Thoracic aorta (tissue), 2 donors: ENCODE measurements at regions not wholly inside any gene's neighbourhood (a gene's known extent, or its start where the extent isn't known, plus 50 kb on each side); places are given as distances from the start of the nearest gene placed in this dataset.

Experiments
- ATAC-seq: fragments of 150-250 bp; one replicate; pipeline ENCODE4 v1.8.0; 2017; ENCODE audit warnings: low read depth; ENCODE audit not compliant: insufficient number of reproducible peaks, low FRiP score
- DNase-seq: peaks from one replicate; pipeline ENCODE4 v3.0.0-alpha.2; 2020; ENCODE audit warnings: low spot score
- H3K27ac ChIP-seq, 2 donors: fragments of 200-600 bp; sonication (generic); 1 replicate in 1 of 2; 2 replicates in 1 of 2; pipeline ENCODE4 v1.5.1; 2016; ENCODE audit warnings: mild to moderate bottlenecking in 2 of 2, moderate library complexity in 2 of 2
- H3K27me3 ChIP-seq: fragments of 200-600 bp; sonication (generic); replicated peaks from 2 replicates; pipeline ENCODE4 v1.6.0; 2016; ENCODE audit warnings: mild to moderate bottlenecking; ENCODE audit not compliant: insufficient read depth
- H3K36me3 ChIP-seq: fragments of 200-600 bp; sonication (generic); one replicate; pipeline ENCODE4 v1.5.1; 2016
- H3K4me1 ChIP-seq, 2 donors: fragments of 200-600 bp; sonication (generic); 1 replicate in 1 of 2; 2 replicates in 1 of 2; pipeline versions ENCODE4 v1.5.1 to v1.6.0; 2016; ENCODE audit warnings: low read depth in 2 of 2, mild to moderate bottlenecking in 1 of 2; ENCODE audit not compliant: control insufficient read depth in 1 of 2
- H3K4me3 ChIP-seq: fragments of 200-600 bp; sonication (generic); 2 replicates; pipeline ENCODE4 v1.5.1; 2016; ENCODE audit warnings: mild to moderate bottlenecking
- H3K9me3 ChIP-seq: fragments of 200-600 bp; sonication (generic); 2 replicates; pipeline ENCODE4 v1.5.1; 2016
- TF ChIP-seq, protein P1 (sequence below): fragments of 200-600 bp; sonication (generic); IDR thresholded peaks from one replicate; pipeline ENCODE4 v1.5.1; 2019; ENCODE audit warnings: antibody characterized with exemption

DNA sequence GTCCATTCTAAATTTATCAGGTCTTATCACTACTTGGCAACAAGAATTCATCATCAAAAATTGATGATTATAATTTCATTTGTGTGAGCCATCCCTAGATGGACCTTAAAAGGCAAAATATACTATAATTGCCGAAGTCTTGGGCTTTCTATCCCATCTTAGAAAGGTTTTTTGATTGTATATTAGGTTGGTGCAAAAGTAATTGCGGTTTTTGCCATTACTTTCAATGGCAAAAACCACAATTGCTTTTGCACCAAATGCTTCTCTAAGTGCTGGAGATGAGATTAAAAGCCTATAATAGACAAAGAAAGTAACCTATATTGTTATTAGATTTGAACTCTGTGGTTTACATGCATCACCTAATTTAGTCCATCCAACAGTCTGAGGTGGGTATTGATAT, 612.9 kb downstream of the ZNF385D start:
- no peaks in the 10 kb centered on the region for H3K4me1 ChIP-seq
- TF ChIP-seq, protein P1, sequence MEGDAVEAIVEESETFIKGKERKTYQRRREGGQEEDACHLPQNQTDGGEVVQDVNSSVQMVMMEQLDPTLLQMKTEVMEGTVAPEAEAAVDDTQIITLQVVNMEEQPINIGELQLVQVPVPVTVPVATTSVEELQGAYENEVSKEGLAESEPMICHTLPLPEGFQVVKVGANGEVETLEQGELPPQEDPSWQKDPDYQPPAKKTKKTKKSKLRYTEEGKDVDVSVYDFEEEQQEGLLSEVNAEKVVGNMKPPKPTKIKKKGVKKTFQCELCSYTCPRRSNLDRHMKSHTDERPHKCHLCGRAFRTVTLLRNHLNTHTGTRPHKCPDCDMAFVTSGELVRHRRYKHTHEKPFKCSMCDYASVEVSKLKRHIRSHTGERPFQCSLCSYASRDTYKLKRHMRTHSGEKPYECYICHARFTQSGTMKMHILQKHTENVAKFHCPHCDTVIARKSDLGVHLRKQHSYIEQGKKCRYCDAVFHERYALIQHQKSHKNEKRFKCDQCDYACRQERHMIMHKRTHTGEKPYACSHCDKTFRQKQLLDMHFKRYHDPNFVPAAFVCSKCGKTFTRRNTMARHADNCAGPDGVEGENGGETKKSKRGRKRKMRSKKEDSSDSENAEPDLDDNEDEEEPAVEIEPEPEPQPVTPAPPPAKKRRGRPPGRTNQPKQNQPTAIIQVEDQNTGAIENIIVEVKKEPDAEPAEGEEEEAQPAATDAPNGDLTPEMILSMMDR: no peak
- H3K9me3 ChIP-seq: no peaks in the 10 kb centered on the region
- no peak overlapping the region for H3K4me3 ChIP-seq
- H3K27me3 ChIP-seq: no peaks in the 10 kb centered on the region
- no peak for DNase-seq
- no peak overlapping the region for H3K27ac ChIP-seq
- no peak for ATAC-seq
- H3K36me3 ChIP-seq: no peaks in the 10 kb centered on the region

DNA sequence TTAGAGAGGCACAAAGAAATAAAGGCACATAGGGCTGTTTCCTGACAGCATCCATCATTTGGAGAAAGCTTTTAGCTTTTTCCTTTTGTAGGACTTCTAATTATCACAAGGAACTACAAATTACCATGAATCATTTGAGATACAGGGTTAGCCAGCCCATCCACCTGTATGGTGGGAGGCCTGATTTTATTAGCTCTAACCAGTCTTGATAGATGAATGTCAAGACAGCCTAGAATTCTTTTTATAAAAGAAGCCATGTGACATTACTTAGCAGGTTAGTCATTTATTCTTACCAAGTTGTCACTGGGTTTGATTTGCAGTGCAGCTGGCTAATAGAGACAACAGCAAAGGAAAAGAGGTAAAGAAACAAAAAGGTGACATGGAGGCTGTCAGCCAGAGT, 618.1 kb downstream of the ZNF385D start:
- TF ChIP-seq, protein P1: no peak
- H3K36me3 ChIP-seq: no peaks in the 10 kb centered on the region
- H3K4me1 ChIP-seq: no peaks in the 10 kb centered on the region
- no peak overlapping the region for H3K27ac ChIP-seq
- no peaks in the 10 kb centered on the region for H3K27me3 ChIP-seq
- DNase-seq (no peak), ATAC-seq (no peak)
- no peak overlapping the region for H3K4me3 ChIP-seq
- H3K9me3 ChIP-seq: peaks cover 3% of the 10 kb centered on the region

DNA sequence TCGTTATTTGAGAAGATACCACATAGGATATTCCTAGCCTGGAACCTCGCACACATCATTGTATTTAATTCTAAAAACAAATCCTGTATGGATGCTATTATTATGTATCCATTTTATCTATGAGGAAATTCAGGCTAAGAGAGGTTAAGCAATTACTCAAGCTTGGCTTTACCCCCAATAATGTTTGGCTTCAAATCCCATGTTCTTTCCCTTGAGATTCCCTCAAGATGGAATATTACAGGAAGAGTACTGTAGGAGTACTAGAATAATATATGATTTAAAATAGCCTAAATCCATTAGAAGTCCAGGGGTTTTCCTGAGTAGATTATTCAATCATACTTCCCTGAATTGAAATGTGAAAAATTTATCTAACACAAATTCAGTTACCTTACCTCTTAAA, 630.2 kb downstream of the ZNF385D start:
- Histone ChIP-seq H3K9me3 (no peaks in the 10 kb centered on the region), H3K4me3 (no peak overlapping the region), H3K36me3 (no peaks in the 10 kb centered on the region), H3K4me1 (no peaks in the 10 kb centered on the region), H3K27ac (no peak overlapping the region), H3K27me3 (no peaks in the 10 kb centered on the region)
- TF ChIP-seq, protein P1: no peak
- DNase-seq (no peak), ATAC-seq (no peak)

DNA sequence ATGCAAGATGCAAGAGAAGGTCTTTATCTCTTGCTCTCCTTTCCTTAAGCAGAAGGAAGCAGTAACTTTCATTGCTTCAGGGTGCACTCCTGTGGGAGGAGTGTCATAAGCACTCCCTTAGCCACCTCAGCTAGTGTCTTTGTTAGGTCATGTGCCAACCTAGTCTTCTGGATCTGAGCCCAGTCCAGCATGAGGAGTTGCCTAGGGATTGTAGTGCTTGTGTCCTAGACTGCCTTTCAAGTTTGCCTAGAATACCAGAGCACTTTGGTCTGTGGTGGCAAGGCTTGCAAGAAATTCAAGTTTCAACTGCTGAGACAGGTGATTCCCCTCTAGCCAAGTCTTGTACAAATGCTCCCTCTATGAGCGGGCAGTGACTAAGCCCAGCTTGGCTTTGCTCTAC, 633.6 kb downstream of the ZNF385D start:
- Histone ChIP-seq H3K36me3 (no peaks in the 10 kb centered on the region), H3K4me1 (no peaks in the 10 kb centered on the region), H3K27me3 (no peaks in the 10 kb centered on the region), H3K27ac (no peak overlapping the region), H3K4me3 (no peak overlapping the region), H3K9me3 (no peaks in the 10 kb centered on the region)
- DNase-seq (no peak), ATAC-seq (no peak)
- TF ChIP-seq, protein P1: no peak

DNA sequence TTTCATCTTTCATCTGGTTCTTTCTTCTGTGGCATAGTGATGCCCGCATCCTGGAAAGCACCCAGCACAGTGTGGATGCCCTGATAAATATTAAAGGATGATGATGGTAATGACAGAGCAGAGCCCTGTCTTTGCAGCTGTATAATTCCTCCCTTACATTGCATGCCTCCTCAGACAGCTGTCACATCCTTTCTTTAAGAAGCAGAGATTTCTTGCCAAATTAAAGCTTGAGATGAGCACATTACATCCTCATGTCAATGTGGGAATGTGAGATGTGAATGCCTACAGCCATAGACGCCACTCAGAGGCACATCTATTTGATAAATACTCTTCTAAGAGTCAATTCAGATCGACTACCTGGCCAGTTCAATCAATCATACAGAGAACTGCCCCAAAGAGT, 642.0 kb downstream of the ZNF385D start:
- no peak overlapping the region for H3K27ac ChIP-seq
- TF ChIP-seq, protein P1: no peak

More for the DNA sequence above, 642.0 kb downstream of the ZNF385D start:
- Histone ChIP-seq H3K36me3 (no peaks in the 10 kb centered on the region), H3K4me1 (no peaks in the 10 kb centered on the region), H3K4me3 (no peak overlapping the region), H3K9me3 (no peaks in the 10 kb centered on the region), H3K27me3 (no peaks in the 10 kb centered on the region)
- DNase-seq (no peak), ATAC-seq (no peak)
